ENCODE measurements at regions not wholly inside any gene's neighbourhood (a gene's known extent, or its start where the extent isn't known, plus 50 kb on each side); places are given as distances from the start of the nearest gene placed in this dataset.

DNA sequence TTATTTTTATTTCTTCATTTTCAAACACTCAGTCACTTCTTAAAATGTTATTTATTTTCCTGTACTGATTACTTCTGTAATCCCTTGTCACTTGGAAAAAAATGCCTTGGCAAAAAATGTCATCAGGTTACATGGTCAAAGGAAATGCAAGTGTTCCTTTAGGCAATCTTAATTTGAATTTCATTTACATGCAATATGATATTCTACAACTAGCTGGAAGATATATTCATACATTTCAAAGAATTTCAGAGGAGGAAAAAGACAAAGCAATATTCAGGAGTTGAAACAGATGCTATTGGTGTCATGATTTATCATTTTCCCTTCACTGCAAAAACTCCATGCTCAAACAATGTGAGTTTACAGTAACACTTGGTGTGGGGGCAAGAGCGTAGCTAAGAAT, 1316.6 kb downstream of the FSTL5 start:
- DNase-seq (ENCODE audit: low spot score) (no peak), ATAC-seq (no peak)
- TF ChIP-seq MXD4 (CRISPR knock-in tag; IDR thresholded peaks at IDR 0.05; ENCODE audit: borderline replicate concordance) (no peak), NFATC4 (CRISPR knock-in tag; IDR thresholded peaks at IDR 0.05) (no peak), TP53 (CRISPR knock-in tag; IDR thresholded peaks at IDR 0.05) (no peak), JAZF1 (CRISPR knock-in tag; IDR thresholded peaks at IDR 0.05) (no peak), GTF2I (CRISPR knock-in tag; conservative IDR thresholded peaks at IDR 0.05) (no peak), CBFB (CRISPR knock-in tag; IDR thresholded peaks at IDR 0.05; ENCODE audit: low read depth) (no peak), SP1 (CRISPR knock-in tag; conservative IDR thresholded peaks at IDR 0.05) (no peak), IRF2 (CRISPR knock-in tag; IDR thresholded peaks at IDR 0.05; ENCODE audit: borderline replicate concordance, low read depth) (no peak)
- TF ChIP-seq, protein P1, sequence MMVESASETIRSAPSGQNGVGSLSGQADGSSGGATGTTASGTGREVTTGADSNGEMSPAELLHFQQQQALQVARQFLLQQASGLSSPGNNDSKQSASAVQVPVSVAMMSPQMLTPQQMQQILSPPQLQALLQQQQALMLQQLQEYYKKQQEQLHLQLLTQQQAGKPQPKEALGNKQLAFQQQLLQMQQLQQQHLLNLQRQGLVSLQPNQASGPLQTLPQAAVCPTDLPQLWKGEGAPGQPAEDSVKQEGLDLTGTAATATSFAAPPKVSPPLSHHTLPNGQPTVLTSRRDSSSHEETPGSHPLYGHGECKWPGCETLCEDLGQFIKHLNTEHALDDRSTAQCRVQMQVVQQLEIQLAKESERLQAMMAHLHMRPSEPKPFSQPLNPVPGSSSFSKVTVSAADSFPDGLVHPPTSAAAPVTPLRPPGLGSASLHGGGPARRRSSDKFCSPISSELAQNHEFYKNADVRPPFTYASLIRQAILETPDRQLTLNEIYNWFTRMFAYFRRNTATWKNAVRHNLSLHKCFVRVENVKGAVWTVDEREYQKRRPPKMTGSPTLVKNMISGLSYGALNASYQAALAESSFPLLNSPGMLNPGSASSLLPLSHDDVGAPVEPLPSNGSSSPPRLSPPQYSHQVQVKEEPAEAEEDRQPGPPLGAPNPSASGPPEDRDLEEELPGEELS (CRISPR knock-in tag; IDR thresholded peaks at IDR 0.05): no peak
- TF ChIP-seq, protein P2, sequence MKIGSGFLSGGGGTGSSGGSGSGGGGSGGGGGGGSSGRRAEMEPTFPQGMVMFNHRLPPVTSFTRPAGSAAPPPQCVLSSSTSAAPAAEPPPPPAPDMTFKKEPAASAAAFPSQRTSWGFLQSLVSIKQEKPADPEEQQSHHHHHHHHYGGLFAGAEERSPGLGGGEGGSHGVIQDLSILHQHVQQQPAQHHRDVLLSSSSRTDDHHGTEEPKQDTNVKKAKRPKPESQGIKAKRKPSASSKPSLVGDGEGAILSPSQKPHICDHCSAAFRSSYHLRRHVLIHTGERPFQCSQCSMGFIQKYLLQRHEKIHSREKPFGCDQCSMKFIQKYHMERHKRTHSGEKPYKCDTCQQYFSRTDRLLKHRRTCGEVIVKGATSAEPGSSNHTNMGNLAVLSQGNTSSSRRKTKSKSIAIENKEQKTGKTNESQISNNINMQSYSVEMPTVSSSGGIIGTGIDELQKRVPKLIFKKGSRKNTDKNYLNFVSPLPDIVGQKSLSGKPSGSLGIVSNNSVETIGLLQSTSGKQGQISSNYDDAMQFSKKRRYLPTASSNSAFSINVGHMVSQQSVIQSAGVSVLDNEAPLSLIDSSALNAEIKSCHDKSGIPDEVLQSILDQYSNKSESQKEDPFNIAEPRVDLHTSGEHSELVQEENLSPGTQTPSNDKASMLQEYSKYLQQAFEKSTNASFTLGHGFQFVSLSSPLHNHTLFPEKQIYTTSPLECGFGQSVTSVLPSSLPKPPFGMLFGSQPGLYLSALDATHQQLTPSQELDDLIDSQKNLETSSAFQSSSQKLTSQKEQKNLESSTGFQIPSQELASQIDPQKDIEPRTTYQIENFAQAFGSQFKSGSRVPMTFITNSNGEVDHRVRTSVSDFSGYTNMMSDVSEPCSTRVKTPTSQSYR (CRISPR knock-in tag; IDR thresholded peaks at IDR 0.05): no peak
- no peaks in the 10 kb centered on the region for H3K9me3 Mint-ChIP-seq
- H3K4me3 Mint-ChIP-seq: no peak overlapping the region
- no peaks in the 10 kb centered on the region for H3K36me3 Mint-ChIP-seq
- H3K4me1 Mint-ChIP-seq: peaks cover 18% of the 10 kb centered on the region
- H3K27ac Mint-ChIP-seq: no peak overlapping the region
- no peaks in the 10 kb centered on the region for H3K27me3 Mint-ChIP-seq (ENCODE audit: low read depth)
- CTCF ChIA-PET: no interaction called here
- POLR2A ChIA-PET: no interaction called here

- TF ChIP-seq ZNF532 (CRISPR knock-in tag; IDR thresholded peaks at IDR 0.05; ENCODE audit: borderline replicate concordance) (no peak), ZNF416 (CRISPR knock-in tag; IDR thresholded peaks at IDR 0.05) (no peak), ERG (CRISPR knock-in tag; IDR thresholded peaks at IDR 0.05) (no peak), MXD4 (CRISPR knock-in tag; IDR thresholded peaks at IDR 0.05; ENCODE audit: borderline replicate concordance) (no peak), STAT6 (CRISPR knock-in tag; conservative IDR thresholded peaks at IDR 0.05; ENCODE audit: low read depth) (no peak), PRRX2 (CRISPR knock-in tag; IDR thresholded peaks at IDR 0.05) (no peak)
- ATAC-seq: 0 out of 2 replicates have a peak, but pooled peaks have one; percentile 20
- peaks cover 18% of the 10 kb centered on the region for H3K4me1 Mint-ChIP-seq
- CTCF ChIA-PET: no interaction called here
- no peak for DNase-seq (ENCODE audit: low spot score)
- no peak overlapping the region for H3K4me3 Mint-ChIP-seq
- H3K9me3 Mint-ChIP-seq: no peaks in the 10 kb centered on the region
- H3K27ac Mint-ChIP-seq: 0 out of 2 replicates have a peak overlapping the region, but pooled peaks have one; percentile 15
- POLR2A ChIA-PET: no interaction called here
- no peaks in the 10 kb centered on the region for H3K27me3 Mint-ChIP-seq (ENCODE audit: low read depth)
- H3K36me3 Mint-ChIP-seq: no peaks in the 10 kb centered on the region
Measured at GRCh38 chr4:160848489-160848888, 1315.3 kb downstream of the FSTL5 start.

All from WTC11 (cell line).